CD8-positive, alpha-beta memory T cell (primary cell): ENCODE measurements at regions not wholly inside any gene's neighbourhood (a gene's known extent, or its start where the extent isn't known, plus 50 kb on each side); places are given as distances from the start of the nearest gene placed in this dataset.
A peak's percentile ranks its signal among the peaks of the same experiment; 100 is the strongest.

ENCODE experiments used
- CTCF ChIA-PET: fragments of 350-600 bp; sonication (Branson Sonifier 250); formaldehyde crosslinking; loops from one replicate; lab custom pipeline; 2021; ENCODE audit warnings: antibody characterized with exemption; lab: Charles Lee
- POLR2A ChIA-PET: fragments of 350-600 bp; sonication (Branson Sonifier 250); formaldehyde crosslinking; loops from one replicate; lab custom pipeline; 2021; ENCODE audit warnings: antibody characterized with exemption; lab: Charles Lee
- DNase-seq, 5 donors: peaks; one replicate each; pipeline versions ENCODE4 v3.0.0 to v3.0.0-alpha.2; 2020 to 2022; ENCODE audit warnings: mixed read lengths in 1 of 5
- H3K27ac ChIP-seq: one replicate; pipeline ENCODE4 v1.7.0; 2013; ENCODE audit warnings: low read depth, mild to moderate bottlenecking, low read length, moderate library complexity
- H3K27me3 ChIP-seq: 2 replicates; pipeline ENCODE4 v1.7.0; 2013; ENCODE audit warnings: low read length, mild to moderate bottlenecking; ENCODE audit not compliant: insufficient read depth, poor library complexity, severe bottlenecking
- H3K36me3 ChIP-seq: 2 replicates; pipeline ENCODE4 v1.7.0; 2013; ENCODE audit warnings: mild to moderate bottlenecking, low read length, moderate library complexity; ENCODE audit not compliant: insufficient read depth
- H3K4me1 ChIP-seq: 2 replicates; pipeline ENCODE4 v1.7.0; 2013; ENCODE audit warnings: mild to moderate bottlenecking, low read length, moderate library complexity; ENCODE audit not compliant: insufficient read depth
- H3K4me3 ChIP-seq: 2 replicates; pipeline ENCODE4 v1.7.0; 2013; ENCODE audit warnings: mild to moderate bottlenecking, low read length
- H3K9me3 ChIP-seq: 2 replicates; pipeline ENCODE4 v1.7.0; 2013; ENCODE audit warnings: mild to moderate bottlenecking, low read length
- H3K27ac Mint-ChIP-seq, 8 donors: one replicate each; pipeline ENCODE4 v1.8.0; 2020 to 2021; ENCODE audit warnings: mixed read lengths in 8 of 8, mild to moderate bottlenecking in 6 of 8, inconsistent platforms in 3 of 8, moderate library complexity in 3 of 8
- H3K27me3 Mint-ChIP-seq, 2 donors: one replicate each; pipeline ENCODE4 v1.8.0; 2020 to 2021; ENCODE audit warnings: mixed read lengths in 2 of 2, mild to moderate bottlenecking in 1 of 2, moderate library complexity in 1 of 2
- H3K36me3 Mint-ChIP-seq, 3 donors: one replicate each; pipeline ENCODE4 v1.8.0; 2020 to 2021; ENCODE audit warnings: mixed read lengths in 3 of 3, inconsistent platforms in 1 of 3, mild to moderate bottlenecking in 1 of 3
- H3K4me1 Mint-ChIP-seq, 3 donors: one replicate each; pipeline ENCODE4 v1.8.0; 2020 to 2021; ENCODE audit warnings: mixed read lengths in 3 of 3, inconsistent platforms in 1 of 3, mild to moderate bottlenecking in 1 of 3
- H3K4me3 Mint-ChIP-seq, 7 donors: one replicate each; pipeline ENCODE4 v1.8.0; 2020 to 2021; ENCODE audit warnings: mixed read lengths in 7 of 7, mild to moderate bottlenecking in 6 of 7, moderate library complexity in 4 of 7, inconsistent platforms in 2 of 7
- H3K9me3 Mint-ChIP-seq, 5 donors: one replicate each; pipeline ENCODE4 v1.8.0; 2020 to 2022; ENCODE audit warnings: mixed read lengths in 5 of 5, mild to moderate bottlenecking in 3 of 5, moderate library complexity in 2 of 5, inconsistent platforms in 1 of 5

DNA sequence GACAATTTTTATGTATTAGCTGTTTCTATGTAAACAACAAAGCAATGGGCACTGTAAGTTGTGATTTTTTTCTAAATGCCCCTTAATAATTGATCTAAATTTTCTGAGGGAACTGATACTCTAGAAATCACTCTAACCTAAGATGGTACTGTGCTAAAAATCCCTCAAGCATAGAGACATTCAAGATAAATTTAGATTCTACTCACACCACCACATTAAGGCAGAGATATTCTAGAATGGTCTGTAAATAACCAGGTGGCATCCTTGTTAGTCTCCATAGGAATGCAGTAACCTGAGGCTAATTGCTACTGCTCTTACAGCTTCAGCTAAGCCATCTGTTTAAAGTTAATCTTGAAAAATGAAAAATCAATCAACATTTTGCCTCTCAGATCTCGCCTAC is 87.3 kb downstream of the SLC41A2 start:
- Mint-ChIP-seq H3K4me1 (peaks cover 0 to 1% (median 0%) of the 10 kb centered on the region in 3 donors), H3K27me3 (peaks cover 2 to 3% of the 10 kb centered on the region in 2 donors), H3K27ac (no peak overlapping the region), H3K36me3 (no peaks in the 10 kb centered on the region), H3K4me3 (no peak overlapping the region), H3K9me3 (no peaks in the 10 kb centered on the region)
- no peaks in the 10 kb centered on the region for H3K4me1 ChIP-seq
- no peaks in the 10 kb centered on the region for H3K36me3 ChIP-seq
- H3K4me3 ChIP-seq, result no peak overlapping the region
- no peak for DNase-seq
- ChIA-PET CTCF (interaction anchor here (1.7 kb wide), 1 partner anchor 489 kb away, joined by 7 read pairs; no protein-coding TSS in a partner anchor), POLR2A (no interaction called here)
- no peaks in the 10 kb centered on the region for H3K9me3 ChIP-seq
- H3K27ac ChIP-seq, result no peak overlapping the region
- no peaks in the 10 kb centered on the region for H3K27me3 ChIP-seq

DNA sequence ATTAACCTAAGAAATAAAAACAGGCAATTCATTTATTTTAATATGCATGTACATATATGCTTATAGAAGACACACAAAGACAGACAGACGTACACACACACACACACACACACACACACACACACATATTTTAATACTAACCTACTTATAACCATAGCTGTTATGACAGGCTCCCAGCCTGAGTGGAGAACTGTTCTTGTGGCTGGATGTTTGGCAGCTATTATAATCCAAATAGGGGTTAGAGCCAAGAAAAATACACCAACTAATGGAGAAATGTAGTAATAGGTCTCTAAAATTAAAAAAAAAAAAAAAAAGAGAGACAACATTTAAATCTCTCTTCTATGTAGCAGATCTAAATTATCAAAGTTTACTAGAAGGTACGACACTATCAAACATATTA is 91.8 kb downstream of the SLC41A2 start:
- Mint-ChIP-seq H3K4me1 (peaks cover 3 to 13% (median 5%) of the 10 kb centered on the region in 3 donors), H3K9me3 (no peaks in the 10 kb centered on the region), H3K4me3 (no peak overlapping the region), H3K27me3 (peaks cover 2 to 3% of the 10 kb centered on the region in 2 donors), H3K27ac (no peak overlapping the region), H3K36me3 (no peaks in the 10 kb centered on the region)
- H3K27ac ChIP-seq, result no peak overlapping the region
- no peaks in the 10 kb centered on the region for H3K27me3 ChIP-seq
- ChIA-PET CTCF (interaction anchor here (1.3 kb wide), 1 partner anchor 666 kb away, joined by 4 read pairs; no protein-coding TSS in a partner anchor), POLR2A (interaction anchor here (0.6 kb wide), 1 partner anchor 152 kb away, joined by 4 read pairs; no protein-coding TSS in a partner anchor)
- no peaks in the 10 kb centered on the region for H3K36me3 ChIP-seq
- DNase-seq, result no peak
- H3K4me1 ChIP-seq, result no peaks in the 10 kb centered on the region
- H3K4me3 ChIP-seq, result no peak overlapping the region
- H3K9me3 ChIP-seq, result no peaks in the 10 kb centered on the region

DNA sequence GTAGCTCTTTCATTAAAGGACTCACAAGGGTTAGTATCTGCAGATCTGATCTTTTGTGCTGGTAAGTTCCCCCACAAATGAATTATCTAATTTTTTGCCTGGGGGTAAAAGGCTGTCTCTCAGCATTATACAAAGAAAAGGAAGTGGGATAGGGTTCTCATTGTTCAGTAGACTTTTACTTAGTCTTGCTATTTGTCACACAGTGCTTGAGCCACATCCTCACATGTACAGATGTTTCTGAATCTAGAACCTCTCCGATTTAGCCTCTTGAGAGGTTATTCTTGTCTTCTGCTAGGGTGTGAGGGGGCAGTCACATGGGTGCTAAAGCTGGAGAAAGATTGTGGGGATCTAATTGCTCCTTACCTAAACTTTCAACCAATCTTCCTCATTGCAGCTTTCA is 93.0 kb downstream of the SLC41A2 start:
- Mint-ChIP-seq H3K27ac (peak overlapping the region in 1 of 8 donors; percentile 3), H3K4me3 (no peak overlapping the region), H3K36me3 (no peaks in the 10 kb centered on the region), H3K9me3 (no peaks in the 10 kb centered on the region), H3K27me3 (peaks cover 2 to 3% of the 10 kb centered on the region in 2 donors), H3K4me1 (peaks cover 3 to 13% (median 5%) of the 10 kb centered on the region in 3 donors)
- Histone ChIP-seq H3K36me3 (no peaks in the 10 kb centered on the region), H3K4me1 (no peaks in the 10 kb centered on the region), H3K27ac (no peak overlapping the region), H3K27me3 (no peaks in the 10 kb centered on the region), H3K4me3 (no peak overlapping the region), H3K9me3 (no peaks in the 10 kb centered on the region)
- DNase-seq, result no peak
- ChIA-PET POLR2A (no interaction called here), CTCF (no interaction called here)

DNA sequence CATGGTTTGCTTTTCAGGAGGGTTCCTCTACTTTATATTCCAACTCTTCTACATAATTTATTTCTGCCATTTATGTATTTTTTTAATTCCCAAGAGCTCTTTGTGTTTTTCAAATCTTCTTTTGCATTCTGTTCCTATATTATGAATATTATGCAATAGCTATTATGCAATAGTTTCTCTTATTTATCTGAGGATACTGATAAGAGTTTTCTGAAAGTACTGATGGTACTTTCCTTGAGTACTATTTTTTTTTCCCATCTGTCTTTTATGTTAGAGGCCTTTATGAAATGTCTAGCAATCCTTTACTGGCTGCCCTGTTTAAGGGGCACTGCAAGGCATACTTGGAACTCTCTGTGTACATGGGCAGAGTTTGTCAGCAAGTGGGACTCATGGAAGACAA is 93.4 kb downstream of the SLC41A2 start:
- Mint-ChIP-seq H3K4me1 (peaks cover 3 to 13% (median 5%) of the 10 kb centered on the region in 3 donors), H3K27ac (no peak overlapping the region), H3K36me3 (no peaks in the 10 kb centered on the region), H3K4me3 (no peak overlapping the region), H3K27me3 (peaks cover 0 to 3% of the 10 kb centered on the region in 2 donors), H3K9me3 (no peaks in the 10 kb centered on the region)
- no peak overlapping the region for H3K27ac ChIP-seq
- no peak overlapping the region for H3K4me3 ChIP-seq
- H3K9me3 ChIP-seq, result no peaks in the 10 kb centered on the region
- H3K36me3 ChIP-seq, result no peaks in the 10 kb centered on the region
- H3K27me3 ChIP-seq, result no peaks in the 10 kb centered on the region
- no peak for DNase-seq
- ChIA-PET POLR2A (no interaction called here), CTCF (no interaction called here)
- H3K4me1 ChIP-seq, result no peaks in the 10 kb centered on the region

DNA sequence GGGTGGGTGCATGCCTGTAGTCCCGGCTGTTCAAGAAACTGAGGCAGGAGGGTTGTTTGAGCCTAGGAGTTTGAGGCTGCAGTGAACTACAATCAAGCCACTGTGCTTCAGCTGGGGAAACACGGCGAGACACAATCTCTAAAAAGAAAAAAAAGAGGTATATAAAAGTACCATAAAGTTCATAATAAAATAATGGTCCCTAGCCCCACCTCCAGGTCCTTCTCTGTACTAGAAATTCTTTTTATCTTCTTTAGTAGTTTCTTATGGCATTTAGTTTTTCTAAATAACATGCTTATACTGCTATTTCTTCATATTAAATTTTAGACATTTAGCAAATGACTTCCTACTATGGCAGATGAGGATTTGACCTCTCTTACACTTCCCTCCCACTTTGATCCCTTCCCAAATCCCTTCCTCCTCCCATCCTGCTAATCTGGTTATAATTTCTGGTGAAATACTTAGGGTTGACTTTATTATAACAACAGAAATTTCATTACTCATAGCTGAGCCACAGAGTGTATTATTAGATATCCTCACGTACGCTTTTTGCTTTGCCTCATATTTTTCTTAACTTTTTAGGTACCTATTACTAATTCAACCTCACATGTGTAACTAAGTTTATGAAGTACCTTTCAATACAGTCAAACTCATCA is 94.7 kb downstream of the SLC41A2 start:
- H3K4me1 ChIP-seq, result no peaks in the 10 kb centered on the region
- Mint-ChIP-seq H3K36me3 (no peaks in the 10 kb centered on the region), H3K4me1 (peaks cover 3 to 13% (median 5%) of the 10 kb centered on the region in 3 donors), H3K27ac (no peak overlapping the region), H3K9me3 (no peaks in the 10 kb centered on the region), H3K27me3 (no peaks in the 10 kb centered on the region), H3K4me3 (no peak overlapping the region)
- H3K9me3 ChIP-seq, result no peaks in the 10 kb centered on the region
- no peak for DNase-seq
- H3K27me3 ChIP-seq, result no peaks in the 10 kb centered on the region
- no peak overlapping the region for H3K4me3 ChIP-seq
- ChIA-PET POLR2A (no interaction called here), CTCF (interaction anchor here (1.3 kb wide), 1 partner anchor 481 kb away, joined by 3 read pairs; no protein-coding TSS in a partner anchor)
- no peak overlapping the region for H3K27ac ChIP-seq
- H3K36me3 ChIP-seq, result no peaks in the 10 kb centered on the region

DNA sequence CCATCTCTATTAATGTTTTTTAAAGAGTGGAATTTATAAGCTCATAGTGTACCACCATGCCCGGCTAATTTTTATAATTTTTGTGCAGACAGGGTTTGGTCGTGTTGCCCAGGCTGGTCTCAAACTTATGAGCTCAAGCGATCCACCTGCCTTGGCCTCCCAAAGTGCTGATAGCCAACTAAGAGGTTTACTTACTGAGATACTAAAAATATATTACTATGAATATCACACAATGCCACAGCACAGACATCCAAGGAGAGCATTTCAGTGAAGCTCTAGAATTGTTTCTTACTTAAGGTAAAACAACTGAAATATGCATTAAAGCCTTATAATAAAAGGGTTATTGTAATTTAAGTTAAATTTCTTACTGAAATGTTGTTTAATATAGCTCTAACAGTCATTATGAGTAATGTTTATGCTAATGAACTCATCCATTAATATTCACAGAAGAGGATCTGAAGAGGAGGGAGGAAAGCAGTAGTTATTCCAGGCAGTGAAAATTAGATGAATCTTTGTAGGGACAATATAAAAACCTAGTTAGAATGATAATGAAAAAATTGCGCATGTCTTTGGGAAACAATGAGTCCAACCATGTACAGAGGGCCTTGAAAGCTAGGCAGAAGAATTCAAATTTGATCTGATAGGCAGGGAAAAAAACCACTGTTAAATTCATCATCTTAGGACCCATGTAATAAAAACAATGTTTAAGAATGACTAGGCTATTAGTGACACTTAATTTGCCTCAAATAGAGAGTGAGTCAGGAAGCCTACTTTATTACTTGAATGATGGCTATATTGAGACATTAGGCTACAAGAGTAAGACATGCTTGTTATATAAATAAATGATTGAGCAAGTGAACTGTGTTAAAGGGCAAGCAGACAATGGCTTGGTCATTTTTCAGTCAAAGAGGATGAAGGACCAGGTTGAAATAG is 99.2 kb downstream of the SLC41A2 start:
- CTCF ChIA-PET, result interaction anchor here (1.1 kb wide), 1 partner anchor 477 kb away, joined by 3 read pairs; no protein-coding TSS in a partner anchor
- H3K27ac Mint-ChIP-seq, result peak overlapping the region in 1 of 8 donors; percentile 46
- H3K9me3 ChIP-seq, result no peaks in the 10 kb centered on the region
- H3K27me3 Mint-ChIP-seq, result no peaks in the 10 kb centered on the region
- no peaks in the 10 kb centered on the region for H3K36me3 ChIP-seq
- no peak overlapping the region for H3K4me3 Mint-ChIP-seq
- H3K27me3 ChIP-seq, result no peaks in the 10 kb centered on the region
- H3K4me1 ChIP-seq, result no peaks in the 10 kb centered on the region
- H3K36me3 Mint-ChIP-seq, result no peaks in the 10 kb centered on the region
- no peaks in the 10 kb centered on the region for H3K9me3 Mint-ChIP-seq
- H3K27ac ChIP-seq, result no peak overlapping the region
- POLR2A ChIA-PET, result no interaction called here
- no peaks in the 10 kb centered on the region for H3K4me1 Mint-ChIP-seq
- H3K4me3 ChIP-seq, result no peak overlapping the region
- no peak for DNase-seq

DNA sequence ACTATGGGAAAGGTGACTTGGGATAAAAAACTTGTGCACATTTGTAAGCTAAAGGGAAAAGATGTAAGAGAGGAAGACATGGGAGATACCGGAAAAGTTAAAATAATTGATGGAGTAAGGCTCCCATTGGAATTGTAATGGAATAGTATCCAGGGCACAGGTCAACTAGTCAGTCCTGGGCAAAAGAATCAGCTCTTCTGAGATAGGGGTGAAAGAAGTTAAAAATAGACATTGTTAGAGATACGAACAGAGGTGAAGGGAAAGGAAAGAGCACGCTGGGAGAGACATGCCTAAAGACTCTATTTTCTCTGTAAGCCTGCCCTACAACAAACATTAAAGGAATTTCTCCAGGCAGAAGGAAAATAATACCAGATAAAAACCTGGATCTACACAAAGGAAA is 101.6 kb downstream of the SLC41A2 start:
- H3K4me3 ChIP-seq, result no peak overlapping the region
- H3K27me3 ChIP-seq, result no peaks in the 10 kb centered on the region
- H3K36me3 ChIP-seq, result no peaks in the 10 kb centered on the region
- H3K9me3 ChIP-seq, result no peaks in the 10 kb centered on the region
- H3K4me1 Mint-ChIP-seq, result no peaks in the 10 kb centered on the region
- H3K9me3 Mint-ChIP-seq, result no peaks in the 10 kb centered on the region
- no peaks in the 10 kb centered on the region for H3K4me1 ChIP-seq
- H3K27ac ChIP-seq, result no peak overlapping the region
- DNase-seq, result no peak
- no peaks in the 10 kb centered on the region for H3K36me3 Mint-ChIP-seq
- no peaks in the 10 kb centered on the region for H3K27me3 Mint-ChIP-seq
- ChIA-PET POLR2A (no interaction called here), CTCF (interaction anchor here (1.1 to 1.9 kb wide), 2 partner anchors 22 to 474 kb away, joined by 3 to 4 read pairs; no protein-coding TSS in a partner anchor)
- H3K4me3 Mint-ChIP-seq, result no peak overlapping the region
- no peak overlapping the region for H3K27ac Mint-ChIP-seq

DNA sequence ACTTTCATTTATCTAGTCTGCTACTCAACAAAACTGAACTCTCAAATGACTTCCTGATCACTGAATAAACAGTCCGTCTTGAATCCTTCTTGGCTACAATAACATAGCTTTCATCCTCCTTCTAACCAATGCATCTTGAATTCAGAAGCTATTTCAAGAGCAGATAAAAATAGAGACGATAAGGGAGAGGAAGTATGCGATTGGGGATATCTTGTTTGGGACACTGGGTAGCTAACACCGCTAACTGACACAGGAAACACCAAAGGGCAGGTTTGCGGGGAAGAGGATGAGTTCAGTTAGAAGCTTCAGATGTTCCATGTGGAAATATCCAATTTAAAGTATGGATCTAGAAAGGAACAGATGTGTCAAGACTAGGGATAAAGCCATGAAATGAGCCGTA is 102.5 kb downstream of the SLC41A2 start:
- H3K27ac Mint-ChIP-seq, result no peak overlapping the region
- CTCF ChIA-PET, result interaction anchor here (1.1 to 1.9 kb wide), 2 partner anchors 21 to 473 kb away, joined by 3 to 4 read pairs; no protein-coding TSS in a partner anchor

More for the DNA sequence above, 102.5 kb downstream of the SLC41A2 start:
- no peak overlapping the region for H3K27ac ChIP-seq
- no peak overlapping the region for H3K4me3 ChIP-seq
- DNase-seq, result no peak
- POLR2A ChIA-PET, result interaction anchor here (0.6 kb wide), 1 partner anchor 16 kb away, joined by 3 read pairs; no protein-coding TSS in a partner anchor
- no peaks in the 10 kb centered on the region for H3K4me1 Mint-ChIP-seq
- H3K9me3 ChIP-seq, result no peaks in the 10 kb centered on the region
- no peak overlapping the region for H3K4me3 Mint-ChIP-seq
- H3K27me3 Mint-ChIP-seq, result no peaks in the 10 kb centered on the region
- no peaks in the 10 kb centered on the region for H3K36me3 Mint-ChIP-seq
- H3K9me3 Mint-ChIP-seq, result no peaks in the 10 kb centered on the region
- no peaks in the 10 kb centered on the region for H3K27me3 ChIP-seq
- H3K36me3 ChIP-seq, result no peaks in the 10 kb centered on the region
- H3K4me1 ChIP-seq, result no peaks in the 10 kb centered on the region
